ENCODE measurements at regions not wholly inside any gene's neighbourhood (a gene's known extent, or its start where the extent isn't known, plus 50 kb on each side); places are given as distances from the start of the nearest gene placed in this dataset.

- DNase-seq, result no peak
- Histone ChIP-seq H3K4ac (ENCODE audit: low read depth, low read length) (no peak overlapping the region), H2BK5ac (ENCODE audit: insufficient read length, low read length) (no peak overlapping the region), H2BK120ac (ENCODE audit: low read depth, low read length, poor library complexity, severe bottlenecking) (no peak overlapping the region), H2BK15ac (ENCODE audit: low read depth, low read length) (no peak overlapping the region), H3K27ac (ENCODE audit: insufficient read length, low read depth, low read length) (no peak overlapping the region), H2AK5ac (ENCODE audit: insufficient read length, low read length) (no peak overlapping the region), H3K27me3 (ENCODE audit: insufficient read depth, low read length) (no peaks in the 10 kb centered on the region), H3K79me1 (ENCODE audit: insufficient read depth, low read depth, low read length, poor library complexity, severe bottlenecking) (no peaks in the 10 kb centered on the region), H3K14ac (ENCODE audit: insufficient read depth, low read length) (no peak overlapping the region), H3K23me2 (ENCODE audit: insufficient read length, low read depth, low read length, poor library complexity, severe bottlenecking) (no peaks in the 10 kb centered on the region), H2BK12ac (ENCODE audit: insufficient read length, low read depth, low read length) (no peak overlapping the region), H4K5ac (ENCODE audit: insufficient read length, low read depth, low read length) (no peak overlapping the region), H3T11ph (ENCODE audit: low read length) (no peak overlapping the region), H4K8ac (replicated peaks; ENCODE audit: insufficient read length, low read depth, low read length) (no peak overlapping the region), H2AFZ (ENCODE audit: low read length) (no peak overlapping the region), H2BK20ac (ENCODE audit: low read depth, low read length, poor library complexity, severe bottlenecking) (no peak overlapping the region), H3K4me1 (ENCODE audit: insufficient read depth, low read length) (peaks cover 4% of the 10 kb centered on the region; the same call in 1 of the 2 replicates), H3K79me2 (ENCODE audit: insufficient read depth, low read length) (no peaks in the 10 kb centered on the region), H4K91ac (ENCODE audit: insufficient read length, low read depth, low read length) (no peak overlapping the region), H3K4me2 (ENCODE audit: insufficient read depth, insufficient read length, low read length) (no peak overlapping the region), H3K56ac (ENCODE audit: insufficient read length, low read depth, low read length) (no peak overlapping the region), H3K9ac (ENCODE audit: extremely low read depth, insufficient read length, low read length) (no peak overlapping the region), H3K18ac (ENCODE audit: insufficient read length, low read depth, low read length) (no peak overlapping the region), H3K9me3 (ENCODE audit: control insufficient read depth, low read depth, low read length) (no peaks in the 10 kb centered on the region), H3K23ac (ENCODE audit: insufficient read length, low read depth, low read length) (no peak overlapping the region), H4K20me1 (ENCODE audit: control insufficient read depth, insufficient read depth, insufficient read length) (no peaks in the 10 kb centered on the region)
- H3K27ac Mint-ChIP-seq, result no peak overlapping the region
- WGBS (ENCODE audit: extremely low coverage, insufficient read length, low lambda C conversion rate), result no CpG with 5 or more reads among the region's 2 CpGs
- no peak overlapping the region for H3K4me3 Mint-ChIP-seq
- peaks cover 12% of the 10 kb centered on the region in 2 experiments for H3K4me1 Mint-ChIP-seq
- no peaks in the 10 kb centered on the region for H3K27me3 Mint-ChIP-seq (ENCODE audit: low read depth)
- H3K36me3 Mint-ChIP-seq (ENCODE audit: insufficient read depth in 1 of 3, low read depth in 3 of 3), result peaks cover 0 to 3% (median 2%) of the 10 kb centered on the region in 3 experiments; a peak in 4 of 7 replicates
- no peak for TF ChIP-seq CTCF (conservative IDR thresholded peaks at IDR 0.05)
- peaks cover 2 to 6% of the 10 kb centered on the region in 2 experiments; a peak in 3 of 5 replicates for H3K9me3 Mint-ChIP-seq
Observed at GRCh38 chr10:108982159-108982558, 941.2 kb downstream of the XPNPEP1 start.

Measured in H9 (cell line).